K562 (cell line): ENCODE measurements at regions not wholly inside any gene's neighbourhood (a gene's known extent, or its start where the extent isn't known, plus 50 kb on each side); places are given as distances from the start of the nearest gene placed in this dataset.

Experiments used
- CBX3 ChIP-seq, 2 experiments: IDR thresholded peaks; 1 replicate in 1 of 2; 2 replicates in 1 of 2; pipeline ENCODE4 v1.6.1; 2012; ENCODE audit warnings: inconsistent platforms in 2 of 2, low read length in 2 of 2, borderline replicate concordance in 1 of 2, control low read depth in 1 of 2
- CHD1 ChIP-seq: fragments of 200-600 bp; sonication (generic); IDR thresholded peaks from one replicate; pipeline ENCODE4 v1.6.1; 2012; ENCODE audit warnings: mild to moderate bottlenecking, moderate library complexity, low read length, inconsistent platforms
- HNRNPUL1 ChIP-seq: fragments of 200-400 bp; formaldehyde crosslinking; IDR thresholded peaks from 2 replicates; pipeline ENCODE4 v1.6.1; 2017; ENCODE audit warnings: low read length
- JUNB ChIP-seq: fragments of 450-650 bp; formaldehyde crosslinking; conservative IDR thresholded peaks from 2 replicates; pipeline ENCODE4 v1.4.0; 2020; ENCODE audit warnings: mild to moderate bottlenecking
- MAFG ChIP-seq: fragments of 450-650 bp; conservative IDR thresholded peaks from 2 replicates; pipeline ENCODE4 v1.6.1; 2016; ENCODE audit warnings: missing genetic modification characterization, missing compliant biosample characterization
- MTF1 ChIP-seq: fragments of 250-450 bp; sonication (Bioruptor Pico); IDR thresholded peaks from 2 replicates; pipeline ENCODE4 v1.9.0; 2021; ENCODE audit warnings: moderate library complexity, mild to moderate bottlenecking, inconsistent platforms, borderline replicate concordance
- NCOA1 ChIP-seq: fragments of 450-650 bp; IDR thresholded peaks from 2 replicates; pipeline ENCODE4 v1.6.1; 2016; ENCODE audit warnings: low read depth
- POLR3A ChIP-seq: IDR thresholded peaks from 2 replicates; pipeline ENCODE4 v1.6.1; 2011; ENCODE audit warnings: borderline replicate concordance, mild to moderate bottlenecking, moderate library complexity; ENCODE audit not compliant: insufficient read length, insufficient read depth; ENCODE audit errors: extremely low read depth
- PYGO2 ChIP-seq: fragments of 450-650 bp; IDR thresholded peaks from 2 replicates; pipeline ENCODE4 v1.6.1; 2016; ENCODE audit warnings: mild to moderate bottlenecking, missing genetic modification characterization, moderate library complexity, missing compliant biosample characterization
- RBM39 ChIP-seq: fragments of 200-400 bp; formaldehyde crosslinking; optimal IDR thresholded peaks from 2 replicates; pipeline ENCODE3; 2018; ENCODE audit warnings: low read depth, low read length
- SMARCA5 ChIP-seq: fragments of 450-650 bp; IDR thresholded peaks from 2 replicates; pipeline ENCODE4 v1.6.1; 2016
- TCF7 ChIP-seq: sonication (generic); IDR thresholded peaks from 2 replicates; pipeline ENCODE4 v1.6.1; 2016; ENCODE audit warnings: antibody characterized with exemption, borderline replicate concordance
- XRCC5 ChIP-seq: fragments of 200-400 bp; formaldehyde crosslinking; IDR thresholded peaks from 2 replicates; pipeline ENCODE4 v1.6.1; 2017; ENCODE audit warnings: low read depth, mild to moderate bottlenecking, low read length
- ZFX ChIP-seq: sonication (generic); formaldehyde crosslinking; IDR thresholded peaks from 2 replicates; pipeline ENCODE4 v1.8.0; 2022; ENCODE audit warnings: mild to moderate bottlenecking, missing genetic modification reagents, moderate library complexity
- ZNF175 ChIP-seq: fragments of 200-800 bp; sonication (Bioruptor generic); IDR thresholded peaks from 2 replicates; pipeline ENCODE4 v1.6.1; 2016; ENCODE audit warnings: low read depth, mild to moderate bottlenecking, missing genetic modification characterization, missing compliant biosample characterization
- ZNF23 ChIP-seq: fragments of 250-450 bp; sonication (Bioruptor Pico); IDR thresholded peaks from 2 replicates; pipeline ENCODE4 v1.4.0; 2020; ENCODE audit warnings: mild to moderate bottlenecking
- ZNF24 ChIP-seq: fragments of 450-650 bp; IDR thresholded peaks from 2 replicates; pipeline ENCODE4 v1.6.1; 2016
- ZNF253 ChIP-seq: fragments of 250-450 bp; sonication (Bioruptor Pico); conservative IDR thresholded peaks from 2 replicates; pipeline ENCODE4 v1.6.1; 2021; ENCODE audit warnings: mild to moderate bottlenecking
- ZNF3 ChIP-seq: fragments of 250-450 bp; sonication (Bioruptor Pico); IDR thresholded peaks from 2 replicates; pipeline ENCODE4 v1.5.0; 2021; ENCODE audit warnings: mild to moderate bottlenecking, moderate library complexity
- TF ChIP-seq, protein P1 (sequence below): fragments of 450-650 bp; formaldehyde crosslinking; IDR thresholded peaks from 2 replicates; pipeline ENCODE4 v1.4.0; 2020; ENCODE audit warnings: mild to moderate bottlenecking, mixed read lengths
- TF ChIP-seq, protein P2 (sequence below): fragments of 250-450 bp; sonication (Bioruptor Pico); IDR thresholded peaks from 2 replicates; pipeline ENCODE4 v1.8.0; 2021; ENCODE audit warnings: moderate library complexity, mild to moderate bottlenecking, inconsistent platforms
- TF ChIP-seq, protein P3 (sequence below), 2 experiments: fragments of 450-650 bp; IDR thresholded peaks; 2 replicates each; pipeline ENCODE4 v1.6.1; 2018; ENCODE audit warnings: mild to moderate bottlenecking in 2 of 2, low read depth in 1 of 2; ENCODE audit not compliant: partially characterized antibody in 2 of 2
- TF ChIP-seq, protein P4 (sequence below): sonication (generic); formaldehyde crosslinking; IDR thresholded peaks from 2 replicates; pipeline ENCODE4 v1.8.1; 2023; ENCODE audit warnings: mild to moderate bottlenecking, missing genetic modification reagents

DNA sequence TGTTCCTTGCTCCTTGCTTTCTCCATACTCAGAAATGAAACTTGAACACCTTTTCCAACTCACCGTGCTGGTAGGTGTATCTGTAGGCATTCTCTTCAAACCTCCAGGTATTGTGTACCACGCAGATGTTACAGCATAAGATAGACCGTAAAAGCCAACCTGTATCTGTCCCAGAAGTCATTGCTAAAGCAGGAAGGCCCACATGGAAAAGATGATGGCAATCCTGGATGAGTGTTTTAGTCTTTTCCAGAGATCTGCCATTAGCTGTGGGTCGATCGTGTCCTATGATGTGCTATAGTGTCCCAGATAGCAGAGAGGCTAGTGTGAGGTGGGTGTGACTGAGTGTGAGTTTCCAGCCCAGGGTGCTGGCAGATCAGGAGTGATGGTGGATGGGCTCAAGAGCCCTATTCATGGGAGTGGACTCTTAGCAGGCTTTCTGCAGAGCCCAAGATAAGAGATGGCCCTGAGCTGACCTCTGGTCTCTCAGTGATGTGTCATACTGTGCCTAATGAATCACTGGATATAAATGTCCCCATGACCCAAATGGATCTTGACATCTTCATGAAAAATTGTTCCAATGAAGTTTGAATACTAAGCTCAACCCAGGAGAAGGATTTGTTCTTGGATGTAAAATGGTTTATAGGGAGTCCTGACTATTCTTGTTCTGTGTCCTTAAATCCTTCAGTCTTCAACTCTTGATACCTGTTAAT is 69.1 kb upstream of the WDR1 start (continued):
- TF ChIP-seq ZNF23 (no peak), MTF1 (CRISPR knock-in tag) (no peak), ZNF175 (CRISPR knock-in tag) (peak; percentile 74; the same call in 1 of the 2 replicates), CBX3 (IDR thresholded peaks at IDR 0.05; ENCODE audit: borderline replicate concordance in 1 of 2, low read length in 2 of 2) (0 out of 3 replicates have a peak, but pooled peaks of 1 of the 2 experiments have one; percentile 24), RBM39 (no peak), ZFX (peak; percentile 24), POLR3A (no peak), PYGO2 (tag) (0 out of 2 replicates have a peak, but pooled peaks have one; percentile 16), HNRNPUL1 (no peak), CHD1 (no peak), TCF7 (no peak), ZNF24 (peak; percentile 45; the same call in 1 of the 2 replicates), ZNF3 (CRISPR knock-in tag) (no peak), XRCC5 (no peak), SMARCA5 (no peak), NCOA1 (peak; percentile 82), JUNB (CRISPR knock-in tag) (no peak), MAFG (0 out of 2 replicates have a peak, but pooled peaks have one; percentile 27), ZNF253 (CRISPR knock-in tag) (no peak)
- TF ChIP-seq, protein P1, sequence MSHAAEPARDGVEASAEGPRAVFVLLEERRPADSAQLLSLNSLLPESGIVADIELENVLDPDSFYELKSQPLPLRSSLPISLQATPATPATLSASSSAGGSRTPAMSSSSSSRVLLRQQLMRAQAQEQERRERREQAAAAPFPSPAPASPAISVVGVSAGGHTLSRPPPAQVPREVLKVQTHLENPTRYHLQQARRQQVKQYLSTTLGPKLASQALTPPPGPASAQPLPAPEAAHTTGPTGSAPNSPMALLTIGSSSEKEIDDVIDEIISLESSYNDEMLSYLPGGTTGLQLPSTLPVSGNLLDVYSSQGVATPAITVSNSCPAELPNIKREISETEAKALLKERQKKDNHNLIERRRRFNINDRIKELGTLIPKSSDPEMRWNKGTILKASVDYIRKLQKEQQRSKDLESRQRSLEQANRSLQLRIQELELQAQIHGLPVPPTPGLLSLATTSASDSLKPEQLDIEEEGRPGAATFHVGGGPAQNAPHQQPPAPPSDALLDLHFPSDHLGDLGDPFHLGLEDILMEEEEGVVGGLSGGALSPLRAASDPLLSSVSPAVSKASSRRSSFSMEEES (CRISPR knock-in tag): no peak; the same call in 1 of the 2 replicates
- TF ChIP-seq, protein P2, sequence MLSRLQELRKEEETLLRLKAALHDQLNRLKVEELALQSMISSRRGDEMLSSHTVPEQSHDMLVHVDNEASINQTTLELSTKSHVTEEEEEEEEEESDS: no peak
- TF ChIP-seq, protein P3, sequence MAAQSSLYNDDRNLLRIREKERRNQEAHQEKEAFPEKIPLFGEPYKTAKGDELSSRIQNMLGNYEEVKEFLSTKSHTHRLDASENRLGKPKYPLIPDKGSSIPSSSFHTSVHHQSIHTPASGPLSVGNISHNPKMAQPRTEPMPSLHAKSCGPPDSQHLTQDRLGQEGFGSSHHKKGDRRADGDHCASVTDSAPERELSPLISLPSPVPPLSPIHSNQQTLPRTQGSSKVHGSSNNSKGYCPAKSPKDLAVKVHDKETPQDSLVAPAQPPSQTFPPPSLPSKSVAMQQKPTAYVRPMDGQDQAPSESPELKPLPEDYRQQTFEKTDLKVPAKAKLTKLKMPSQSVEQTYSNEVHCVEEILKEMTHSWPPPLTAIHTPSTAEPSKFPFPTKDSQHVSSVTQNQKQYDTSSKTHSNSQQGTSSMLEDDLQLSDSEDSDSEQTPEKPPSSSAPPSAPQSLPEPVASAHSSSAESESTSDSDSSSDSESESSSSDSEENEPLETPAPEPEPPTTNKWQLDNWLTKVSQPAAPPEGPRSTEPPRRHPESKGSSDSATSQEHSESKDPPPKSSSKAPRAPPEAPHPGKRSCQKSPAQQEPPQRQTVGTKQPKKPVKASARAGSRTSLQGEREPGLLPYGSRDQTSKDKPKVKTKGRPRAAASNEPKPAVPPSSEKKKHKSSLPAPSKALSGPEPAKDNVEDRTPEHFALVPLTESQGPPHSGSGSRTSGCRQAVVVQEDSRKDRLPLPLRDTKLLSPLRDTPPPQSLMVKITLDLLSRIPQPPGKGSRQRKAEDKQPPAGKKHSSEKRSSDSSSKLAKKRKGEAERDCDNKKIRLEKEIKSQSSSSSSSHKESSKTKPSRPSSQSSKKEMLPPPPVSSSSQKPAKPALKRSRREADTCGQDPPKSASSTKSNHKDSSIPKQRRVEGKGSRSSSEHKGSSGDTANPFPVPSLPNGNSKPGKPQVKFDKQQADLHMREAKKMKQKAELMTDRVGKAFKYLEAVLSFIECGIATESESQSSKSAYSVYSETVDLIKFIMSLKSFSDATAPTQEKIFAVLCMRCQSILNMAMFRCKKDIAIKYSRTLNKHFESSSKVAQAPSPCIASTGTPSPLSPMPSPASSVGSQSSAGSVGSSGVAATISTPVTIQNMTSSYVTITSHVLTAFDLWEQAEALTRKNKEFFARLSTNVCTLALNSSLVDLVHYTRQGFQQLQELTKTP (IDR thresholded peaks at IDR 0.05; ENCODE audit: low read depth in 1 of 2, partially characterized antibody in 2 of 2): peak; percentile 87 to 95
- TF ChIP-seq, protein P4, sequence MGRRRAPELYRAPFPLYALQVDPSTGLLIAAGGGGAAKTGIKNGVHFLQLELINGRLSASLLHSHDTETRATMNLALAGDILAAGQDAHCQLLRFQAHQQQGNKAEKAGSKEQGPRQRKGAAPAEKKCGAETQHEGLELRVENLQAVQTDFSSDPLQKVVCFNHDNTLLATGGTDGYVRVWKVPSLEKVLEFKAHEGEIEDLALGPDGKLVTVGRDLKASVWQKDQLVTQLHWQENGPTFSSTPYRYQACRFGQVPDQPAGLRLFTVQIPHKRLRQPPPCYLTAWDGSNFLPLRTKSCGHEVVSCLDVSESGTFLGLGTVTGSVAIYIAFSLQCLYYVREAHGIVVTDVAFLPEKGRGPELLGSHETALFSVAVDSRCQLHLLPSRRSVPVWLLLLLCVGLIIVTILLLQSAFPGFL (CRISPR knock-in tag): 0 out of 2 replicates have a peak, but pooled peaks have one; percentile 78
